ENCODE measurements at regions not wholly inside any gene's neighbourhood (a gene's known extent, or its start where the extent isn't known, plus 50 kb on each side); places are given as distances from the start of the nearest gene placed in this dataset.
"Not testable (repeated sequence)": the region's sequence is repeated elsewhere in the genome, so short reads cannot be mapped to it uniquely, and the experiment has no call there.

GRCh38 chr16:54742436-54742835 is 188.2 kb upstream of the IRX5 start:
- H3K27ac ChIP-seq (ENCODE audit: low read length) = no peak overlapping the region
- WGBS (ENCODE audit: insufficient coverage, low lambda C conversion rate) = 71% methylated on average over 1 of the region's 1 CpG
- H3K9me3 ChIP-seq (ENCODE audit: control insufficient read depth, low read depth, low read length) = no peaks in the 10 kb centered on the region
- no peak for DNase-seq
- no peaks in the 10 kb centered on the region for H3K4me1 ChIP-seq (ENCODE audit: control insufficient read depth, insufficient read depth, low read length)
- H3K36me3 ChIP-seq (ENCODE audit: control insufficient read depth, insufficient read depth, low read length) = no peaks in the 10 kb centered on the region
- no peak overlapping the region for H3K4me3 ChIP-seq (ENCODE audit: low read length)
- no peaks in the 10 kb centered on the region for H3K27me3 ChIP-seq (ENCODE audit: control insufficient read depth, insufficient read depth, low read length)

GRCh38 chr16:54739381-54739780 is 191.3 kb upstream of the IRX5 start:
- Histone ChIP-seq H3K4me1 (ENCODE audit: control insufficient read depth, insufficient read depth, low read length) (no peaks in the 10 kb centered on the region), H3K27ac (ENCODE audit: low read length) (no peak overlapping the region), H3K36me3 (ENCODE audit: control insufficient read depth, insufficient read depth, low read length) (no peaks in the 10 kb centered on the region), H3K9me3 (ENCODE audit: control insufficient read depth, low read depth, low read length) (no peaks in the 10 kb centered on the region), H3K4me3 (ENCODE audit: low read length) (no peak overlapping the region), H3K27me3 (ENCODE audit: control insufficient read depth, insufficient read depth, low read length) (no peaks in the 10 kb centered on the region)
- 100% methylated on average over 3 of the region's 4 CpGs for WGBS (ENCODE audit: insufficient coverage, low lambda C conversion rate)
- no peak for DNase-seq

GRCh38 chr16:54734156-54734555 is 196.5 kb upstream of the IRX5 start:
- H3K4me1 ChIP-seq (ENCODE audit: control insufficient read depth, insufficient read depth, low read length) = no peaks in the 10 kb centered on the region
- H3K27me3 ChIP-seq (ENCODE audit: control insufficient read depth, insufficient read depth, low read length) = no peaks in the 10 kb centered on the region
- no peak overlapping the region for H3K4me3 ChIP-seq (ENCODE audit: low read length)
- H3K9me3 ChIP-seq (ENCODE audit: control insufficient read depth, low read depth, low read length) = no peaks in the 10 kb centered on the region
- no peaks in the 10 kb centered on the region for H3K36me3 ChIP-seq (ENCODE audit: control insufficient read depth, insufficient read depth, low read length)
- WGBS (ENCODE audit: insufficient coverage, low lambda C conversion rate) = 100% methylated on average over 1 of the region's 1 CpG
- no peak overlapping the region for H3K27ac ChIP-seq (ENCODE audit: low read length)
- DNase-seq = no peak

- not testable (repeated sequence) for DNase-seq; H3K4me3 ChIP-seq (ENCODE audit: low read length); H3K36me3 ChIP-seq (ENCODE audit: control insufficient read depth, insufficient read depth, low read length); H3K4me1 ChIP-seq (ENCODE audit: control insufficient read depth, insufficient read depth, low read length); H3K27ac ChIP-seq (ENCODE audit: low read length); H3K27me3 ChIP-seq (ENCODE audit: control insufficient read depth, insufficient read depth, low read length); H3K9me3 ChIP-seq (ENCODE audit: control insufficient read depth, low read depth, low read length)
- WGBS (ENCODE audit: insufficient coverage, low lambda C conversion rate) = 88% methylated on average over 1 of the region's 1 CpG
Measured at GRCh38 chr16:54727696-54728095, 203.0 kb upstream of the IRX5 start.

- Histone ChIP-seq H3K4me3 (ENCODE audit: low read length) (no peak overlapping the region), H3K9me3 (ENCODE audit: control insufficient read depth, low read depth, low read length) (no peaks in the 10 kb centered on the region), H3K27me3 (ENCODE audit: control insufficient read depth, insufficient read depth, low read length) (no peaks in the 10 kb centered on the region), H3K4me1 (ENCODE audit: control insufficient read depth, insufficient read depth, low read length) (no peaks in the 10 kb centered on the region), H3K27ac (ENCODE audit: low read length) (no peak overlapping the region), H3K36me3 (ENCODE audit: control insufficient read depth, insufficient read depth, low read length) (no peaks in the 10 kb centered on the region)
- WGBS (ENCODE audit: insufficient coverage, low lambda C conversion rate) = 100% methylated on average over 2 of the region's 3 CpGs
- DNase-seq = no peak
Measured at GRCh38 chr16:54724346-54724925, 206.2 kb upstream of the IRX5 start.

GRCh38 chr16:54722210-54722676 is 208.4 kb upstream of the IRX5 start:
- WGBS (ENCODE audit: insufficient coverage, low lambda C conversion rate) = 20% methylated on average over 1 of the region's 2 CpGs
- H3K27ac ChIP-seq (ENCODE audit: low read length) = no peak overlapping the region
- H3K4me1 ChIP-seq (ENCODE audit: control insufficient read depth, insufficient read depth, low read length) = no peaks in the 10 kb centered on the region
- no peaks in the 10 kb centered on the region for H3K36me3 ChIP-seq (ENCODE audit: control insufficient read depth, insufficient read depth, low read length)
- no peak overlapping the region for H3K4me3 ChIP-seq (ENCODE audit: low read length)
- no peak for DNase-seq
- no peaks in the 10 kb centered on the region for H3K9me3 ChIP-seq (ENCODE audit: control insufficient read depth, low read depth, low read length)
- H3K27me3 ChIP-seq (ENCODE audit: control insufficient read depth, insufficient read depth, low read length) = no peaks in the 10 kb centered on the region

GRCh38 chr16:54720259-54720658 is 210.4 kb upstream of the IRX5 start:
- WGBS (ENCODE audit: insufficient coverage, low lambda C conversion rate) = no CpG with 5 or more reads among the region's 1 CpG
- no peak for DNase-seq

GRCh38 chr16:54719624-54720023 is 211.0 kb upstream of the IRX5 start:
- Histone ChIP-seq H3K36me3 (ENCODE audit: control insufficient read depth, insufficient read depth, low read length) (no peaks in the 10 kb centered on the region), H3K4me3 (ENCODE audit: low read length) (no peak overlapping the region), H3K4me1 (ENCODE audit: control insufficient read depth, insufficient read depth, low read length) (no peaks in the 10 kb centered on the region), H3K27me3 (ENCODE audit: control insufficient read depth, insufficient read depth, low read length) (no peaks in the 10 kb centered on the region), H3K27ac (ENCODE audit: low read length) (no peak overlapping the region), H3K9me3 (ENCODE audit: control insufficient read depth, low read depth, low read length) (no peaks in the 10 kb centered on the region)
- WGBS (ENCODE audit: insufficient coverage, low lambda C conversion rate) = 100% methylated on average over 5 of the region's 10 CpGs
- no peak for DNase-seq

More at GRCh38 chr16:54720259-54720658, 210.4 kb upstream of the IRX5 start:
- Histone ChIP-seq H3K36me3 (ENCODE audit: control insufficient read depth, insufficient read depth, low read length) (no peaks in the 10 kb centered on the region), H3K27me3 (ENCODE audit: control insufficient read depth, insufficient read depth, low read length) (no peaks in the 10 kb centered on the region), H3K27ac (ENCODE audit: low read length) (no peak overlapping the region), H3K4me1 (ENCODE audit: control insufficient read depth, insufficient read depth, low read length) (no peaks in the 10 kb centered on the region), H3K4me3 (ENCODE audit: low read length) (no peak overlapping the region), H3K9me3 (ENCODE audit: control insufficient read depth, low read depth, low read length) (no peaks in the 10 kb centered on the region)

- H3K4me1 ChIP-seq (ENCODE audit: control insufficient read depth, insufficient read depth, low read length) = no peaks in the 10 kb centered on the region
- no peaks in the 10 kb centered on the region for H3K27me3 ChIP-seq (ENCODE audit: control insufficient read depth, insufficient read depth, low read length)
- H3K9me3 ChIP-seq (ENCODE audit: control insufficient read depth, low read depth, low read length) = no peaks in the 10 kb centered on the region
- no peak overlapping the region for H3K27ac ChIP-seq (ENCODE audit: low read length)
- WGBS (ENCODE audit: insufficient coverage, low lambda C conversion rate) = no CpG with 5 or more reads among the region's 12 CpGs
- no peak for DNase-seq
- H3K4me3 ChIP-seq (ENCODE audit: low read length) = no peak overlapping the region
- H3K36me3 ChIP-seq (ENCODE audit: control insufficient read depth, insufficient read depth, low read length) = no peaks in the 10 kb centered on the region
Measured at GRCh38 chr16:54718376-54718775, 212.3 kb upstream of the IRX5 start.

GRCh38 chr16:54715011-54715410 is 215.7 kb upstream of the IRX5 start:
- DNase-seq = no peak
- Histone ChIP-seq H3K9me3 (ENCODE audit: control insufficient read depth, low read depth, low read length) (no peaks in the 10 kb centered on the region), H3K4me3 (ENCODE audit: low read length) (no peak overlapping the region), H3K4me1 (ENCODE audit: control insufficient read depth, insufficient read depth, low read length) (no peaks in the 10 kb centered on the region), H3K27ac (ENCODE audit: low read length) (no peak overlapping the region), H3K36me3 (ENCODE audit: control insufficient read depth, insufficient read depth, low read length) (no peaks in the 10 kb centered on the region), H3K27me3 (ENCODE audit: control insufficient read depth, insufficient read depth, low read length) (no peaks in the 10 kb centered on the region)

GRCh38 chr16:54712866-54713265 is 217.8 kb upstream of the IRX5 start:
- no peaks in the 10 kb centered on the region for H3K27me3 ChIP-seq (ENCODE audit: control insufficient read depth, insufficient read depth, low read length)
- H3K9me3 ChIP-seq (ENCODE audit: control insufficient read depth, low read depth, low read length) = no peaks in the 10 kb centered on the region
- no peak for DNase-seq
- no peaks in the 10 kb centered on the region for H3K4me1 ChIP-seq (ENCODE audit: control insufficient read depth, insufficient read depth, low read length)
- H3K27ac ChIP-seq (ENCODE audit: low read length) = no peak overlapping the region
- H3K36me3 ChIP-seq (ENCODE audit: control insufficient read depth, insufficient read depth, low read length) = no peaks in the 10 kb centered on the region
- 100% methylated on average over 1 of the region's 2 CpGs for WGBS (ENCODE audit: insufficient coverage, low lambda C conversion rate)
- no peak overlapping the region for H3K4me3 ChIP-seq (ENCODE audit: low read length)

All from large intestine (tissue), 3 donors.